SK-N-SH treated with all-trans-retinoic acid at 6 μM for 48 hours (cell line): ENCODE measurements at regions not wholly inside any gene's neighbourhood (a gene's known extent, or its start where the extent isn't known, plus 50 kb on each side); places are given as distances from the start of the nearest gene placed in this dataset.

Source experiments
- PATZ1 ChIP-seq: fragments of 250-450 bp; sonication (Bioruptor Pico); IDR thresholded peaks from 2 replicates; pipeline ENCODE4 v1.8.0; 2020; ENCODE audit warnings: mild to moderate bottlenecking, moderate library complexity, borderline replicate concordance
- POU6F1 ChIP-seq: fragments of 250-450 bp; sonication (Bioruptor Pico); IDR thresholded peaks from 2 replicates; pipeline ENCODE4 v1.8.0; 2021; ENCODE audit warnings: low read depth, mild to moderate bottlenecking, moderate library complexity, borderline replicate concordance
- RARB ChIP-seq: fragments of 250-450 bp; sonication (Bioruptor Pico); IDR thresholded peaks from 2 replicates; pipeline ENCODE4 v1.8.0; 2021; ENCODE audit warnings: mild to moderate bottlenecking, moderate library complexity
- TSHZ2 ChIP-seq: fragments of 250-450 bp; sonication (Bioruptor Pico); IDR thresholded peaks from 2 replicates; pipeline ENCODE4 v1.5.0; 2020; ENCODE audit warnings: mild to moderate bottlenecking, moderate library complexity

- TF ChIP-seq PATZ1 (CRISPR knock-in tag) (no peak), TSHZ2 (CRISPR knock-in tag) (no peak), POU6F1 (no peak), RARB (CRISPR knock-in tag) (no peak)
These were observed 1161.5 kb downstream of the CDH11 start for GRCh38 chr16:63960321-63960720.
